GM19025 (cell line): ENCODE measurements at regions not wholly inside any gene's neighbourhood (a gene's known extent, or its start where the extent isn't known, plus 50 kb on each side); places are given as distances from the start of the nearest gene placed in this dataset.
"Not testable (repeated sequence)": the region's sequence is repeated elsewhere in the genome, so short reads cannot be mapped to it uniquely, and the experiment has no call there.

Source experiments
- ATAC-seq: cut with Tn5 transposase; IDR thresholded peaks from one replicate; pipeline ENCODE4 v1.9.1; 2021; ENCODE audit warnings: mild to moderate bottlenecking, low read depth, moderate library complexity; ENCODE audit not compliant: unreplicated experiment

DNA sequence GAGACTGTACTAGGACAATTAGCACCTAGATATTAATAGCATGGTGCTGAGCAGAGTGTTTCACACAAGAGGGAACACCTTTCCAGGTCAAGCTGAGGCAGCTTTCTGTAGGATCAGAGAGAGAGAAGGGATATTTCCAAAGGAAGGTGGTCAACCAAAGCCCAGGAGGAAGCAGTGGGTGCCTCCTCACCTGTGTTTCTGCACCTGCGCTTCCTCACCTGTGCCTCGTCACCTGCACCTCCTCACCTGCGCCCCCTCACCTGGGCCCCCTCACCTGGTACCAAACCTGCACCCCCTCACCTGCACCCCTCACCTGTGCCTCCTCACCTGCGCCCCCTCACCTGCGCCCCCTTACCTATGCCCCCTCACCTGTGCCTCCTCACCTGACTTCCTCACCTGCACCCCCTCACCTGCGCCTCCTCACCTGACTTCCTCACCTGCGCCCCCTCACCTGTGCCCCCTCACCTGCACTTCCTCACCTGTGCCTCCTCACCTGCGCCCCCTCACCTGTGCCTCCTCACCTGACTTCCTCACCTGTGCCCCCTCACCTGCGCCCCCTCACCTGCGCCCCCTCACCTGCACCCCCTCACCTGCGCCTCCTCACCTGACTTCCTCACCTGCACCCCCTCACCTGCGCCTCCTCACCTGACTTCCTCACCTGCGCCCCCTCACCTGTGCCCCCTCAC, 67.9 kb downstream of the TTLL2 start:
- no peak for ATAC-seq

DNA sequence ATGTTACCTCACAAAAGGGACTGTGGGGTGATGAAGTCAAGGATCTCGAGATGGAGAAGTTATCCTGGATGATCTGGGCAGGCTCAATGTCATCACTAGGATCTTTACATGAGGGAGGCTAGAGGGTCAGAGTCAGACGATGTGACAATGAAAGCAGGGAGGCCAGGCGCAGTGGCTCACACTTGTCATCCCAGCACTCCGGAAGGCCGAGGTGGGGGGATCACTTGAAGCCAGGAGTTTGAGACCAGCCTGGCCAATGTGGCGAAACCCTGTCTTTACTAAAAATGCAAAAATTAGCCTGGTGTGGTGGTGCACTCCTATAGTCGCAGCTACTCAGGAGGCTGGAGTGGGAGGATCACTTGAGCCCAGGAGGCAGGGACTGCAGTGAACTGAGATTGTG, 68.8 kb downstream of the TTLL2 start:
- ATAC-seq = no peak

DNA sequence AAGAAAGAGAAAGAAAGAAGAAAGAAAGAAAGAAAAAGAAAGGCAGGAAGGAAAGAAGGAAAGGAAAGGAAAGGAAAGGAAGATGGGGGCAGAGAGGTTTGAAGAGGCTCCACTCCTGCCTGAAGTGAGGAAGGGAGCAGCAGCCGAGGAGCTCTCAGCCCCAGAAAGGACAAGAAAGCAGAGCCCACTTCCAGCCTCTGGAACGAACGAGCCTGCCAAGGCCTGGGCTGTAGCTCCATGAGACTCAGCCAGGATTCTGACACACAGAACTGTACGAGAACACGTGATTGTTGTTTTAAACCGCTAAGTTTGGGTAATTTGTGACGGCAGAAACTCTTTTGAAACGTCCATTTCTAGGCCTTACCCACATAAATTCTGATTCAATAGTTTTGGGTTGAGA, 69.5 kb downstream of the TTLL2 start:
- ATAC-seq = no peak

DNA sequence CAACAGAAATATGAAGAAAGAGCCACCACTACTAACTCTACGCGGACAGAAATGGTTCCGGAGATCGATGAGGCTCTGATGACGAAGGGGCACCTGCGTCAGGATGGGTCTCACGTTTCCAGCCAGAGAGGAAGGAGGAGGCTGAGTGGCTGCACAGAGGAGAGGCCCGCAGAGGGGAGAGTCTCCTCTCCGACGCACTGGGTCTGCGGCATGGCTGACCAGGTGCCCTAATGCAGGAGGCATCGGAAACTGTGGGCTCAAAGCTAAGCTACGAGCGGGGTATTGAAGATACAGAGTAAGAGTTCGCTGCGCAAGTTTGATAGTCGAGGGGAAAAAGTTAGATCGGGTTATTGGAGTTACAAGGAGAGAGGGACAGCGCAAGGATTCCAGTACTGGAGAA, 69.9 kb downstream of the TTLL2 start:
- no peak for ATAC-seq

DNA sequence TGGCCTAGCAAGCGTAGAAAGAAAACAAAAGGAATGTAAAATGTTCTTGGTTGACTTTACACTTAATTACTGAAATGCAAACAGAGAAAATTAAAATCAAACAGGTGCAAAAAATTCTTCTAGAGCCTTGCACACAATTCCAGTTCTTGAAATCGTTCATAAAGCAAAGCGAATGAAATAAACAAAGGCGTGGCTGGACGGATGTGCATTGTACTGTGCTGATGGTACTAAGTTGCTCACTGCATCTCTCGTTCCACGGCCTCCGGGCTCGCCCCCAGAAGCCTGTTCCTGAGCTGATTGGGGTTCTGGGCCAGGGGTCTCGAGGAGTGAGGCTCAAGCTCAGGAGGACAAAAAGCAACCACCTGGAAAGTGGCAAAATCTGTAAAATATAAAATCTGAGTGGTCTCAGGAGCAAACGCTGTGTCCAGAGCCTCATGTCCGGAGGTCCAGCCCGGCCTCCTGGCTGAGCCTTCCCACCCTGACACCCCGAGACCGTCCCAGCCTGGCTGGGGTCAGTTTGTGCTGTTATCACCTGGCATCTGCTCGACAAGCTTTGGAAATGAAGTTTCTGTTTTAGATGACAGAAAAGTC, 71.3 kb downstream of the TTLL2 start:
- ATAC-seq = no peak

DNA sequence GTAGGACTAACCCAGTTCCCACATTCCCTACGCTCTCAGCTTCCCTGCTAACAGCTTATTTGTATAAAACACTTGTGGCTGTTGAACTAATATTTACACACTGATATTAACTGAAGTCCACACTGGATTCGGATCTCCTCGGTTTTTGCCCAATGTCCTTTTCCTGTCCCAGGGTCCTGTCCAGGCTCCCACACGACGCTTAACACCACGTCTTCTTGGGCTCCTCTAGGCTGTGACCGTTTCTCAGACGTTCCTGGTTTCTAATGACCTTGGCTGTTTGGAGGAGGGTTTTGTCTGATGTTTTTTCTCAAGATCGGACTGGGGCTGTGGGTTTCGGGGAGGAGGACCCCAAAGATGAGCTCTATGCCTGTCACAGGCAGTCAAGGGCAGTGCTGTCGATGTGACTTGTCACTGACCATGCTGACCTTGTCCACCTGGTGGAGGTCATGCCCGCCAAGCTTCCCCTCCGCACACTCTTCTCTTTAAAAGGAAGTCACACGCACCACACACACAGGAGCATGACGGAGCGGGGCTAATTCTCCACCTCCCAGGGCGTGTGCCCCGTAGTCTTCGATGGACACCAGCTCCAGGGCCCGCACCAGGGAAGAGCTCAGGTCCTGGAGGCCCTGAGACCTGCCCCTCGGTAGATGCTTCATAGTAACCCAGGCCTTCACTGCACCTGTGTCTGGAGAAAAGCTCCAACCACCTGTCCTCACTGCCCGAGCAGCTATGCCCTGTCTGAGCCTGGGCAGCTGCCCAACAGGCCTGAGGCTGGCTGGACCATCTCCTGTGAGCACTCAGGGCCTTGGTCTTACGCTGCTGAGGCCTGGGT, 72.0 kb downstream of the TTLL2 start:
- no peak for ATAC-seq

DNA sequence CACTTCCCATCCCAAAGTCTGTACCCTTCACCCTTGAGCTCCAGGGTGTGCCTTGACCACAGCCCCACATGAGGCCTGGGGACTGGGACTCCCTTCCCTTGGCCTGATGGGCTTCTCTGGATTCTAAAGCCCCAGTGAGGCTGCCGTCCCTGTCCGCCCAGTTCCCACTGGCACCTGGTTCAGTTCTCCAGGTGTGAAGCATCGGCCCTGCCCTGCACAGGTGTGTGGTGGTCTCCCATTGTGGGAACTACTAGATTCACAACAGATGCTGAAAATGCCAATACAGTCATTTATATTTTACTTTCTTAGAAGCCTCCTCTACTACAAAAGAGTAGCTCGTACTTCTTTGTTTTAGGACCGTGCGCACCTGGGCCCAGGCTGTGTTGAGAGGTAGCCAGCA, 72.8 kb downstream of the TTLL2 start:
- no peak for ATAC-seq

DNA sequence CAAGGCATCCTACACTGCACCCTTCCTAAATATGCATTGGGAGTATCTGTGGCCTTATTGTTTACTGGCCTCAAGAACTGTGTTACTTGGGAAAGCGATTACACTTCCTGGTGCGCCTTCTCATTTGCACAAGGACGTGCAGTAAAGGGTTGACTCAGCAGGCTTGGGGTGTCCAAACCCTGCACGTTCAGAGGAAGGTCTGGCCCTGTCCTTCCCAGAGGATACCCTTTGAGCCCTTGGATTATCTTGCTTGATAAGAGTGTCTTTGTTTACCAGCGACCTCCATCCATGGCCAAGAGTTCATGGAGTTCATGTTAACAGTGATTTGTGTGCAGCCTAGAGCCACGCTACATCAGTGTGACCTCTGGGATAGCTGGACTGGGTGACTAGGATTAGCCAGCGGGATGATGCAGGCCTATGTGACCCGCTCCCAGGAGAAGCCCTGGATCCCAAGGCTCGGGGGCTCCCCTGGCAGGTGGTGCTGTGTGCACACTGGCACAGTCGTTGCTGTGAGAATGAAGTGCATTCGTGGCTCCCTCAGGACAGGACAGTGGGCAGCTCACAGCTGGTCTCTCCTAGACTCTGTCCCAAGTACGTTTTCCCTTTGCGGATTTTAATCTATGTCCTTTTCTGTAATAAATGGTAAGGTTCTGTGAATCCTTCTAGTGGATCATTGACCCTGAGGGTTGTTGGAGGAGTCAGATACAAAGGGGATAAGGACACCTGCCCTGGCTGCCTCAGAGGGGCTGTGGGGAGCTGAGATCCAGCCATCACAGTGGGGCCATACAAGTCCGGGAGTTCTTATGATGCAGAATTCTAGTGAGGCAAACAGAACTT, 73.5 kb downstream of the TTLL2 start:
- ATAC-seq = no peak

DNA sequence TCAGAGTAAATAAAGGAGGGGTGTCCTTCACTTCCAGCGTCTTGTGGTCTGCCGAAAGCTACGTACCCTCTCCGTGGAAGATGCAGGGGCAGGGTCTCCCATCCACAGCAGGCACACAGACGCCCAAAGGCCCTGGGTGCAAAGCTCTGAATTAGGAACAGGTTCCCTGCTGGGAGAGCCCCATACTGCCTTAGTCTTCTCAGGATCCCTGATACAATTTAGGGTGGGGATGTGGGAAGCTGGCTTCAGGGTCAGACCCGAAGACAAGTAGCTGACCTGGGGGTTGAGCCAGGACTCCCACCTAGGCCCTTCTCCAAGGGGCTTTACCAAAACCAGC, 74.1 kb downstream of the TTLL2 start:
- ATAC-seq = no peak

DNA sequence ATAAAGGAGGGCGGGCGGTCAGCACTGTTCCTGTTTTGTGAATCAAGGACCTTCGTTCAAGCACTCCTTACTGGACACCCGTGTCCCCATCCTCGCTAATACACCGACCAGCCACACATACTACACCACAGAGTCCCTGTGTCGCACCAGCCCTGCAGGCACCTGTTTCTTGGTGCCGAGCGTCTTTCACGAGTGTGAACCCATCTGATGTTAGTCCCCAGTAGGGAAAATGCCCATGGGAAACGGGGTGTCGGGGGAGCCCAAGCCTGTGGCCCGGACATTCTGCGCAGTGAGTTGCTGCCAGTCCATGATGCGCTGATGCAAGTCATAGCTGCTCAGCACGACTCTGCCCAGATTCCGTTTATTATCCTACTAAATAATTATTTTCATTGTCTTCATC, 74.7 kb downstream of the TTLL2 start:
- ATAC-seq = no peak

DNA sequence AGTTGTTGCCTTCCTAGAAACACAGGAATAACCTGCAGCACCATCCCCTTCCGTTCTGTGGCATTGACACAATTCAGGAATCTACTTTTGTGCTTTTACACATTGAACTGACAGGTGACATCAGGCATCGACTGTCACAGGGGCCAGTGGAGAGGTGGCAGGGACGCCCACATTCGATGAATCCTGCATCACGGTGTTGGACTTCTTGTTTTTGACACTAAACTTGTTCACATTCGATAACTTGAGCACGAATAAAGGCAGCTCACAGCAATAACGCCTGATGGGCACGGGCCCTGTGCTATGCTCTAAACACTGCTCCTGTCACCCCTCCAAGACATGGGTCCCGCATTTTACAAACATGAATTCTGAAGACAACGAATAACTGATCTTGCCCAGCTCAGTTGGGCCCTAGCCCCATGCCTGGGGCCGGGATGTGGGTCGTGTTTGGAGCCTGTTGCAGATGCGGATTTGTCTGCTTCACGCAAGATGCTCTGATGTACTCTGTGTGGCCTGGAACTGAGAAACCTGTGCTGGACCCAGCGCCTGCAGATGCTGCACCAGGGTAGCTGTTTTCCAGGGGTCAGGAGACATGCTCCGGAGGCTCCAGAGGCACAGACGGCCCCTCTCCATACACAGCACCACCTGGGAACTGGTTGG, 75.7 kb downstream of the TTLL2 start:
- ATAC-seq = no peak

DNA sequence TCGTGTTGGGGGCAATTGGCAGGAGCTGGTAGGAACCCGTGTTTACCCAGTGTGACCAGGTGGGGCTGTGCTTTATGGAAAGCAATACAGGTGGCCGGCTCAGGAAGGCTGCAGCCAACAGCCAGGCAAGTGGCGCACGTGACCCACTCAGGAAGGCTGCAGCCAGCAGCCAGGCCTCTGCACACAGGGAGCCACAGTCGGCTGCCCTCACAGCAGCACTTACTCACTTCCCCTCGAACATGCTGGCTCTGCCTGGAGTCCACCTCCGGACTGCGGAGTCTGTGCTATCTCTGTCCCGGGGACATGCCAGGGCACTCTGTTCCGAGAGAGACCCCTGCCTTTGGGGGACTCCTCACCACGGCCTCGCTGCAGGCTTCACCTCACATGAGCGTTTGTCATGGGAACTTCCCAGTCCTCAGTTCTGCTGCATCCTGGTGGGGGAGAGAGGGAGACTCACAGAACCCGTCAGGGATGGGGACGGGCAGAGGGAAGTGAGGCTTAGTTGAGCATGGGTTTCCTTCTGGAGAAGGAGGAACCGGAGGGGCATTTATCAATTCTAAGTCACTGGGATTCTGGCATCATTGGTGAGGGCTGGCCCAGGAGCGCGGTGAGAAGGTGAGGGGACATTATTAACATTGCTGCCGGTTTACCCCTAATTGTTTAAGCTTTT, 76.8 kb downstream of the TTLL2 start:
- no peak for ATAC-seq

DNA sequence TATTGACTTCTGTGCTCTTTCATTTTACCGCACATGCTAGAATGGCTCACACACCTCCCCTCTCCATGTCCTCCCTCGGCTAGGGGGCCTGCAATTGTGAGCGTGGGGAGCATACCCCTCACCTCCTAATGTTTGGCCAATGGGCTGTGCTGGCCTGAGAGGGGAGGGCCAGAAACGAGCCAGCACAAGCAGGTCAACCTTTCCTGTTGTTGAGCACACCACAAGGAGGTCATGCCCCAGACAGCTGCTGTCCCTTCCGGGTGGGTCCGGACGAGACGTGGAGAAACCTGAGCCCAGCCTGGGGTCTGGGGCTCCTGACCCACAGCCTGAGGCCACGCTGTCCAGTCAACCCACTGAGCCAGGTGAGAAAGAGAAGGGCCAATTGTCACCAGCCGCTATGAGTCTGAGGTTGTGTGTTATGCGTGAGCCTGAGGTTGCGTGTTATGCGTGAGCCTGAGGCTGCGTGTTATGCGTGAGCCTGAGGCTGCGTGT, 77.4 kb downstream of the TTLL2 start:
- no peak for ATAC-seq

DNA sequence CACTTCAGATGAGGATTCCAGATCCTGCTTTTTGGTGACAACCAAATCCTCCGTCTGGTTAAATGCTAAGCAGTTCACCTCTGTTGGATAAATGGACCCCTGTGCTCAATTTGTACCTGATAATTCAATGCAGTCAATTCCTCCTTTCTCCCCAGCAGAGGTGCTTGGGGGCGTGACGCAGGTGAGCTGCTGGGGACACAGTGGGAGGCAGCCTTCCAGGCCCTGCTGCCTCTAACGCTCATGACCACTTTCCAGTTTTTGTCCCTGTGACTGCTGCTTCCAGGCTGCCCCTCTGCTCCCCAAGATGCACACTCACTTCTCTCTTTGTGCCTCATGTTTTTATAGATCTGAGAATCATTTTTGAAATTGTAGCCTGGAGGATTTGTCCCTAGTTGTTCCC, 78.5 kb downstream of the TTLL2 start:
- no peak for ATAC-seq

DNA sequence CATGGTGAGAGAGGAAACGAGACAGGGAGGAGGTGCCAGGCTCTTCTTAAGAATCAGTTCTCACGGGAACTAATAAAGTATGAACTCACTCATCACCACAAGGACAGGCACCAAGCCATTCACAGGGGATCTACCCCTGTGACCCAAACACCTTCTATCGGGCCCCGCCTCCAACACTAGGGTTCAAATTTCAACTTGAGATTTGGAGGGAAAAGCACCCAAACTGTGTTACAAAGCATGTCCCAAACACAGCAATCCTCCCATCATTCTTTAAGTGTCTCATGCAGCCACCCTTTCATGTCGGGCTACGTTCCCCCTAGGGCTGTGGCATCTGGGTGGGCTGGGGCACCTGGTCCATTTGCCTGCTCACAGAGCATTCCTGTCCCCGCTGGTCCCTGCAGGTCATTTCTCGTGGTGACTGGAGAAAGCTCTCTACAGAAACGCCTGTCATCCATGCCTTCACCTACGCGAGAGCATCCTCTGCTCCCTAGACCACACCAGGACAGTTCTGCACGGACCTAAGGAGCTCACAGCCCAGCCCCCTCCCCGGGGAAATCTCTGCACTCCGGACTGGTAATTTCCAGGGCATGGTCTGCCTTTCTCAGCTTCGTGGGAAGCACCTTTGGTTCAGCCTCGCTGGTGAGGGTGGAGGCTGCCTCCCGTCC, 79.6 kb downstream of the TTLL2 start:
- ATAC-seq = no peak

DNA sequence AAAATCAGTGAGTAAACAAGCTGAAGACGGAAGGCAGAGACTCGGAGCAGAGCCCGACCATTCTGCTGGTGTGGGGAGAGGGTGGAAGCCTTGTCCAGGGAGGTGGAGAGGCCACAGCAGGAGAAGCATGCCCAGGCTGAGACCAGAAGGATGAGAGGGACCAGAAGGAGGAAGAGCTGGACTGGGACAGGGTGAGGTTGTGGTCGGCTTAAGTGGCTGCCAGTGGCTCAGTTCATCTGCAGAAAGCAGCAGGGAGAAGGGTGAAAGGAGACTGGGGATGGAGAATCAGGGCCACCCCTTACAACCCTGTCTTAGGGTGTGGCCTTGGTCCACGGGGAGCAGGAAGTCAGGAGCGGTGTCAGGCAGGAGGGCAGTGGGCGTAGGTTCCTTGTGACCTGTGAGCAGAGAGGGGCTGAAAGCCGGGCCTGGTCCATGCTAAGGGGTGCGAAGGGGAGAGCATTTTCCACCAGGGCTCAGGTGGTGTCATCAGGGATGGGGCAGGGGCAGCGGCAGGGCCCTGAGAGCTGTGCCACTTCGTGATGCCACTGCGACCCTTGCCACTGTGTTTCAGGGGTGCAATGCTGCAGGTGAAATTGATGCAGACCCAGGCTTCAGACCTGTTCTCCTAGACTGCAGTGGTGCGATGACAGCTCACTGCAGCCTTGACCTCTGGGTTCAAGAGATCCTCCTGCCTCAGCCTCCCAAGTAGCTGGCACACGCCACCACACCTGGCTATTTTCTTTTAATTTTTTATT, 81.1 kb downstream of the TTLL2 start:
- no peak for ATAC-seq

DNA sequence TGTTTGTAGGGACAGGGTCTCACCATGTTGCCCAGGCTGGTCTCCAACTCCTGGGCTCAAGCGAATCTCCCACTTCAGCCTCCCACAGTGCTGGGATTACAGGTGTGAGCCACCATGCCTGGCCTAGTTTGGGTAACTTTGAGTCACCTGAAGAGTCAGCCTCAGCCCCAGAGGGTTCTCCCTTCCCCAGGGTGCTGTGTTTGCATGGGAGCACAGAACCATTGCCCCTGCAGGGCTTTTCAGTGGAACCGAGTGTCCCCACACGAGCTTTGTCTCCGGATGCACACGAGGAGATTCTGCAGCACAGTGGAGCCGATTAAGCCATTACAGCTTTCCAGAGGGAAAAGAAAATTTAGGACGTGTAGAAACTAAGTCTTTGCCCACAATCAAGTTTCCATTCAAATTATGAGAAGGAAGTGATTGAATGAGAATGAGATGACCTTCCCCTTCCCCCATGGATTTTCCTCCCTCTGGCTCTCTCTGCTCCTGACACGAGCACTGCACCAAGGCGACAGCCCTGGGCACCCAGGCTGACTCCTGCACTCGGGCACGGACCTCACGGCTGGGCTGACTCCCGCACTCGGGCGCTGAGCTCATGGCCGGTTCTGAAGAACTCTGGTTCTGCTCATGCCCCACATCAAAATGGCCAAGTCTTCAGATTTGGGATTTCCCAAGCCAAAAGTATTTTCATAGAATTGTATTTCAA, 81.8 kb downstream of the TTLL2 start:
- ATAC-seq = not testable (repeated sequence)
